GM19468 (cell line): ENCODE measurements at regions not wholly inside any gene's neighbourhood (a gene's known extent, or its start where the extent isn't known, plus 50 kb on each side); places are given as distances from the start of the nearest gene placed in this dataset.

Experiments
- ATAC-seq: cut with Tn5 transposase; IDR thresholded peaks from one replicate; pipeline ENCODE4 v1.9.1; 2021; ENCODE audit warnings: mild to moderate bottlenecking, moderate library complexity, moderate number of reproducible peaks; ENCODE audit not compliant: unreplicated experiment; ENCODE audit errors: extremely low read depth

DNA sequence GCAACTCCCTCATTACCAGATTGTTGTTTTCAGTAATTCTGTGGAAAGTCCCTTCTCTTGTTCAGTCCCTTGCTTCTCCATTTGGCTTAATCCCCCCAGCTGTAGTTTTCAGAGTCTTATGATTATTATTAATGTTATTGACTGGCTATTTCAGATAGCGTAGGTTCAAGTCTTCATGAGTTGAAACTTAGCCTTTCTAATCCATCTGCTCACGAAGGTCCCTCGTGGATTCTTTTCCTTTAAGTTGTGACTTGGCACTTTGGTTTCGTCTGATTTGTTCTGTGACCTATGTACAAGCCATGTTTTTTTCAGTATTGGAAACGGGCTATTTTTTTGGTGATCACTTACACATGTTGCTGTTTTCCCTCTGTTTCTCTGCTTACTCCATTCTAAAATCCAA, 260.3 kb downstream of the TMEM167A start:
- ATAC-seq: no peak

DNA sequence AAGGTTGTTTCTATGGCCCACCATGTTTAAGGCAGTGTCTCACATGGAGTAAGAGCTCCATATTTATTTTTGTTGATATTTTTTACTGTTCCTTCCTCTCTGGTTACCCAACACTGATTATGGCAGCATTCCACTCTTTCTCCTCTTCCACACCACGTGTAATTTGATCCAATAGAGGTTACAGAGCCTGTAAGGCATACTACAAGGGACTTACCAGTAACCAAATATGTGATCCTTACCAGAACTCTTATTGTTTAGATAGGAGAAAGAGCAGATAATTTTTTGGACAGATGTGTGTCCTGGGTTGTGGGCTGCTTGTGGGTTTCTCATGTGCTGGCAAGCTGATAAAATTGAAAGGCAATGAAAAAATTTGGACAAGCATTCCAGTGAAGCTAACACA, 261.3 kb downstream of the TMEM167A start:
- no peak for ATAC-seq

DNA sequence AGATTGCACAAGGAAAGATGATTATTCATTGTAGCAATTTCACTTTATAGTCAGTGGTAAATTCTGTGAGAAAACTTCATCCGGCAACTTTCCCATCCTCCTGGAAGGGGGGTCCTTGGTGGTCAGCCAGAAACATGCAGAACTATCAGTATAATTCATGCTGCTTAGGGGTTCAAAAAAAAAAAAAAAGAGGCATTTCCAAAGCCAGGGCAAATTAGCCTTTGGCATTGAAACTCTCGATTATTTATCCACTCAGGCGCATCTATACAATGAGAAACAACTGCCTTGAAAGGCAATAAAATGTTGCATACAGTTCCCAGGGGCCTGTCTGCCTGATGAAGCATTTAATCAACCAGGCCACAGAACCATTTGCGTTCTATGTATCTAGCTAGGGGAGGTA, 263.3 kb downstream of the TMEM167A start:
- ATAC-seq: no peak

DNA sequence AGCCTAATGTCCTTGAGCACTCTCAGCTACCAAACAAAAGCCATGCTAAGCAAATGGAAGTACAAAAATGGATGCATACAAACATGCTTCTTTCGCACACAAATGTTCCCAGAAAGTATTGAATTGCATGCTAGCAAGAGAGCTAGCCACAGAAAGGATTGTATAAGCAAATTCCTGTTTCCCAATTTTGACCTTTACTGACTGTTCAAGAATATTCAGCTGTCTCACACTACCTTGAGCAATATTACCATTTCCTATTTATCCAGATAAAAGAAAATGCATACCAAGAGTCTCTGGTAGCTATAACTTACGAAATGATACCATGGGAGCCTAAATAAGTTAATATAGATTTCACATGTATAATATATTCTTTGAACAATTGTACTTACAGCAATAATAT, 264.6 kb downstream of the TMEM167A start:
- no peak for ATAC-seq

DNA sequence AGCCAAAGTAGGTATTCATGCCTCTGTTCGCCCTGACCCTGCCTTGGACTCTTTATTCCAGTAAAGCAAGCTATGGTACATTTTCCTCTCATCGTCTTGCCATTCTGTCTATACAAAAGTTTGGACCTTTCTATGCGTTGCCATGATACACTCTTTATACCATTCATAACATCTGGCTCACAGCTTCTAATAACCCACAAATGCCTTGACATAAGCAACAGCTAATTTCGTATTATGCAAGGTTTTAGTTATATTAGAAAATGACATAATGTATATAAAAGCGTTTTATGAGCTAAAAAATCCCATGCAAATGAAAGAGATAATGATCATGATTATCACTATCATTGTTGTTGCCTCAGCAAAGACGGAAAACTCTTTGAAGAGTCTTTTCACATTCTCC, 265.7 kb downstream of the TMEM167A start:
- ATAC-seq: no peak

DNA sequence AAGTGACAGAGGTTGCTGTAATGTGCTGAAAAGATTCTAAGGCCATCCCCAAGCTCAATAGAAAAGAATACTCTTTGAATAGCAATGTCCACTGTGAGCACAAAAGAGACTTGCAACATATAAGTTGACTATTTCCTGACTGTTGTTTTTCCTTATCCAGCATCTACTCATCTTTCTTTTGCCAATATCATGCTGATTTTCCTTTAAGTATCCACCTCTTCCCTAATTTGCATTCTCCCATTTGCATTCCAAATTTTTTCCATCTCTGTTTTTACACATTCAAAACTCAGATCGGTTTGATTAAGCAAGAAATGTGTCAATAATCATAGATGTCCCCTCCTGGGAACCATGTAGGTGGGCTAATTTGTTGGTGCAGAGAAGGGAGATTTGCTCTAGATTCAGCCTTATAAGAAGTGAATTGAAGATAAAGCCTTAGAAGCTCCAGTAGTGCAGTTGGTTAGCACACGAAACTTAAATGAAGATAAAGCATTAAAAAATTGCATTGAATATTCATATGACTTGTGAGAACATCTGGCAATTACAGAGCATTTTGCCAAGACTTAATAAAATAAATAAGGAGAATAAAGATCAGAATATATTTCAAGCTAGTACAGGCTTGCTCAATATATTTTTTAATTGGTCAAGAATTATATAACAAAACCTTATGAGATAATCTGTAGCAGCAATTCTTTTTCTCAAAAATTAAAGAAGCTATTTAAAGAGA, 267.6 kb downstream of the TMEM167A start:
- ATAC-seq: no peak

DNA sequence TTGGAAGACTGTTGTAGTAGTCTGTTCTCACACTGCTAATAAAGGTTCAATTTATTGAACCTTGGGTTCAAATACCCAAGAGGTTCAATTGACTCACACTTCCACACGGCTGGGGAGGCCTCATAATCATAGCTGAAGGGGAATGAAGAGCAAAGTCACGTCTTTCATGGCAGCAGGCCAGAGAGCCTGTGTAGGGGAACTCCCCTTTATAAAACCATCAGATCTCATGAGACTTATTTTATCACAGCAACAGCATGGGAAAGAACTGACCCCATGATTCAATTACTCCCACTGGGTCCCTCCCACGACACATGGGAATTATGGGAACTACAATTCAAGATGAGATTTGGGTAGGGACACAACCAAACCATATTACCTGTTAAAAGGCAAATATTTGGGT, 268.2 kb downstream of the TMEM167A start:
- ATAC-seq: no peak

DNA sequence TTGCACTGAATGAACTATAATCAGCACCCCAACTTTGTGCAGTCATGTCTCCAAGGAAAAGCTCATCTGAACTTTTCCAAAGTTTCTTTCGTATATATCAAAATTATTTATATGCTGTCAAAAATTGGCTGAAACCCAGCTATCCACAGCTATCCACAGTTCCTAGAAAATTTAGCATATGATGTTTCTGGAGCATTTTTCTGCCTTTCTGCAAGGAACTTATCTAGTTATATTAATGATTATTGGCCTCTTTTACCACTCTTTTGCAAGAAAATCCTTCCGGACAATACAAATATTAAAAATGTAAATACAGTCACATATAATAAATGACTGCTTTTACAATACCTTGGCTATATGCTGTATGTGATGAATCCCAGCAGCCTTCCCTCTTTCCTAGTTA, 270.2 kb downstream of the TMEM167A start:
- no peak for ATAC-seq

DNA sequence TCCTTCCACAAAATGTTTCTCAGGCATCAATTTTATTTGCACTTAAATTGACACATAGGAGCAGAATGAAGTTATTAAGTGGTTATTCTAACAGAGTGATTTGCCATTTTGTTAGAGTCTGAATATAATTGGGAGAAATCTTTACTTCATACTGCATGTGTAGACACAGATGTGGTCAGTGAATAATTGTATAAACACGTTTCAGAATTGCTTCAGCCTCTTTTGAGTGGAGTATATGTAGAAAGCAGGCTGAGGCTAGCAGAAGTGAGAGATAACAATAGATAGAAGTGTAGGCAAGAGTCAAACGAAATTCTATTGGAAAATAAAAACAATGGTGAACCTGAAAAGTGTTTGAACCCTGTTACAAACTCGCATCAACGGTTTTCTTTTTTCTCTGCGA, 270.7 kb downstream of the TMEM167A start:
- ATAC-seq: no peak

DNA sequence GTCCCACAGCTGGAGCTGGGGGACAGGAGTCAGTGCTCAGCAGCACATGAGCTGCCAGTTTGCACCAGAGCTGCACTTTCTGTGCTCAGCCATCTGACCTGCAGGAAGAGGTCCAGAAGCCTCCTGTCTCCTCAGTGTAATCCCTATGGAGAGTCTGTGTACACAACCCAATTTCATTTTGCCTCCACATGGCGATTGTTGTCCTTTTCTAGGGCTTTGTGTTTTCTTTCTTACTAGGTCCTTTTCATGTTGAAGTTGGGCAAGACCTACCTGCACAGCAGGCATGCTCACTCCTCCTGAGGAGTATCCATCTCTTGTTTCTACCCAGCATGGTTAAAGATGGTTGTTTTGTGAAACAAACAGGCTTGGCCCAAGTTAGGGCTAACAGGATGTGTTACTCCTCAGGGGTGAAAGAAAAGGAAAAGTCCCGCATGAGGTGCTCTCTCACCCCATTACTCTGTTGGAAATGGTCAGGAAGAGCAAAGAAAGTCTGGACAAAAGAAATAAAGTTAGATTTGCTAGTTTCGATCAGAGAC, 273.0 kb downstream of the TMEM167A start:
- ATAC-seq: no peak

DNA sequence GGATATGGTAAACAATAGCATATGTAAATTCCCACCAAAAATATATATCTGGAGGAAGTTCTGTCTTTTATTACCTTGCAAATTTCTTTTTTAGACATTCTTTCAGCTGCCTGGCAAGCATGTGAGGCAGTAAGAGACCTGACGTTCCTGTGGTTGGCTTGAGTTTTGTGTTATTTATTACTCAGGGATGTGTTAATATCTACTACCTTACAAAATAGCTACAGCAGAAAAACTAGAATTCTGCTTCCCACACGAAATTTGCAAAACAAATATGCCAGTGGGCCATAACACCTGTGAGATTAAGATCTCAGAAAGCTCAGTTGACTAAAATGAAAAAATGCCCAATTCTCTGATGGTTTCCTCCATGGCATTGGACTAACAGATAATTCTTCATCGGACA, 274.2 kb downstream of the TMEM167A start:
- peak; percentile 48 for ATAC-seq

DNA sequence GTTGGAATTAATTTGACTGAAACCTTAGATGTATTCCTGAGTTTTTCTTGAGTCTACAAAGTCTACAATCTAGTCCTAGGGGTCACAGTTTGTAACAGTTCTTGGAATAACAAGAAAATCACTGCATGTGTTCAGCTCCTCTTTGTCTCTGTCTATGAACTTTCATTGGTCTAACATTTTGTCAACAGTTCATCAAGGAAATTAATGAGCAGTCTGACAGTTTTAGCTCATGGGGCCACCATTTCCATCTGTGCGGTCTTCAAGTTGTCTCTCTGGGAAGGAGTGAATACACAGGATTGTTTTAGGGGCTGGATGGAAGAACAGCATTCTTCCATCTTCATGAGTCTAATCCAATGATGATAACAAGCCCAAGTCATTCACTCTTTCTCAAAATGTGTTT, 276.4 kb downstream of the TMEM167A start:
- no peak for ATAC-seq

DNA sequence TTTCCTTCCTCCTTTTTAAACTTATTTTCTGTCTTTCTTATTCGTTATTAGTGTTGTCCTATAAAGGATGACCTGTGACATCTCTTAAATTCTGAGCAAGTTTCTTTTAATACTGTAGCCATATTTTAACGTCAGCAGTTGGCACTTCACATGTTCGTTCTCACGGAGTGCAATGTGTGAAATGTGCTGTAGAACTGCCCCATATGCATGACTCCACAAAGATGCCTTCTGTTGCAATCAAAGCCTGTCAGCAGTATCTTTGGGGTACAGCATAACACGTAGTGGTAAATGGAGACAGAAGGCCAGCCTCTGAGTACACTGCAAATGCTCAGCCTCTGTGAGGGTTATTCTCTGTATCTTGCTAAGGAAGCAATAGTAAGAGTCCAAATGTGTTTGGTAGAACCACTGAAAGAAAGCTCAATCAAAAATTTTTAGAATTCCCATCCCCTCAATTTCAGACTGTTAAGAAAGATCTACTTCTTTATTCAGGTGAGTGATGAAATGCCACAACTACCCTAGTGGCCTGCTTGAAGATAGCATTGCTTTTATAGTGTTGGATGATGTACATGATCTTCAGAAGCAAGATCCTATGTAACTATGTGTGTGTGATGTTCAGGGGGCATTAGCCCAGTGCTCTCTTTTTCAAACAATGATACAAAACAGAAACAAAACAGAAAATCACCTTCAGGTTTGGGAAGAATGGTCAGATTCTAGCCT, 277.7 kb downstream of the TMEM167A start:
- ATAC-seq: no peak

DNA sequence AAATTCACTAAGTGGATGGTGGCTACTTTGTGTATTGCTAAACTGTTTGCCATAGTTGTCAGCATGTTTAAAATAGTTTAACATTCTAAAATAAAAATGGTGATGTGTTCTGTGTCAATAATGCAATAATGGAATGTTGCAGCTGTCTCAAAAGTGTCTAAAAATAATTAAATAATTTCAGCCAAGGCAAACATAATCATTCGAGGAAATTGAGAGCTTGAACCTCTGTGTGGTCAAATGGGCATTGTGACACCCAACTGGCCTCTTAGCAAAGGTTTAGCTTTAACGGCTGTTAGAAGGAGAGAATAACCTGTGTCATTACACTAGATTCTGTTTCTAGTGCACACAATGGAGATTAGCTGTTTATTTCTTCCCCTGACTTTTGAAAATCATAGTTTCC, 278.5 kb downstream of the TMEM167A start:
- ATAC-seq: no peak

DNA sequence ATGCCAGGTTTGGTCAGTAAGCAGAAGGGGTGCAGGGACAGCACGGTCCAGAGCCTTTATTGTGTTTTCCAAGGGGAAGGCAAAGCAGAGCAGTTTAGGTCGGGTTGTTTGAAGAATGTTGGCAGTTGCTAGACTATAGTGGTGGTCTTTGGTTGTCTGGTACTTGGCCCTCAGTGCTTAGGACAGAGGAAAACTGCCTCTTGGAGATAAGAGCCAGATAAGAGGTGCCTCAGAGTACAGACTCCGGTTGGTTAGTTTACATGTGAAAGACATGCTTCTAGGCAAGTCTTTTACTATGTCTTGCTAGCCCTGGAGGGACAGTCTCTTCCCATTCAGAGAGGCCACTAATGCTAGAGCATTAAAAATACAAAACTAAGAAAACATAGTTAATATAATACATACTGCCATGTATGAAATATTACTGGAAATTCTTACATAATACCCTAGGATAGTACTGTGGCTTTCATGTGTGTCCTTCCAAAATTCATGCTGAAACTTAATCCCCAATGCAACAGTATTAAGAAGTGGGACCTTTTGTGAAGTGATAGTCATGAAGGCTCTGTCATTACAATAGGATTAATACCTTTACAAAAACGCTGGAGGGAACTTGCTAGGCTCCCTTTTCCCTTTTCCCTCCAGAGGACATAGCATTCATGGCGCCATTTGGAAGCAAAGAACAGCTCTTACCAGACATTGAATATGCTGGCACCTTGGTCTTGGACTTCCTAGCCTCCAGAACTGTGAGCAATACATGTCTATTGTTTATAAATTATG, 280.4 kb downstream of the TMEM167A start:
- ATAC-seq: no peak

DNA sequence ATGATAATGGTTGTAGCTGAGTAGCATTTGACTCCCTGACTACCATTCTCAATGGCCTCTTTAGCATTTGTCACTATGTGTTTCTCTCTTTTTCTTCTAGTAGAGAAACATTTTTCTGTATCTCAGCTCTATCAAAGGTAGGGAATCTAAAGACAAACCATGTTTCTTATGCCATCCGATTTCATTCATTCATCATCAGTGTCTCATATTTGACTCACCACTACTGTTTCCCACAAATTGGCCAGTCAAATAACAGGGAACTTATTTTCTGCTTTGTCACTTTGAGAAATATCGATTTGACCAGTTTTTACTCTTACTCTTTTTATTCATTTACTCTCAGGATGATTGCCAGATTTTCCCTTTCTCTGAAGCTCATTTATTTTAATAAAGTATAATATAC, 282.3 kb downstream of the TMEM167A start:
- ATAC-seq: no peak

DNA sequence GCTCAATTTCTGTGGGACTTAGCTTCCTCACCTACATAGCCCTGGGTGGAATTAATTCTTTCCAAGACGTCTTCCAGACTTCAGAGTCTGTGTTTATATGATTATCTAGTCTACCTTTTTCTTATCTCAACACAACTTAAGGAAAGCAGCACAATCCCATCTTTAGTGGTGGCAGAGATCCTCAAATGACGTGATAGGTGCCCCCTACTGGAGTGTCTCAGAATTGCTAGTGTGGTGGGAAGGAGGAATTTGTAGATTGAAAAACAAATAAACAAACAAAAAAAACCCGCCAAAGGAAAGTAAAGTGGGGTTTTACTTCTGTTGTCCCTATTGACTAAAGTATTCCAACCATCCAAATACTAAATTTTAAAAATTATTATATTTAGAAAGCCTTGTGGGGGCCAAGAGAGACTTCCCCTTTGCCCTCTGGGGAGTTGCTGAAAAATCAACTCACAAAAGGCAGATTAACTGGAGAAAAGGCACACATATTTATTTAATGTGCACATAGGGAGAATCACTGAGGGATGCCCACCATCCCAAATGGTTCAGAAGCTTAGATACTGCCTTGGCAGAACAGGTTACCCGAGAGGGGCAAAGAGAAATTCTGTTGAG, 283.3 kb downstream of the TMEM167A start:
- ATAC-seq: no peak

DNA sequence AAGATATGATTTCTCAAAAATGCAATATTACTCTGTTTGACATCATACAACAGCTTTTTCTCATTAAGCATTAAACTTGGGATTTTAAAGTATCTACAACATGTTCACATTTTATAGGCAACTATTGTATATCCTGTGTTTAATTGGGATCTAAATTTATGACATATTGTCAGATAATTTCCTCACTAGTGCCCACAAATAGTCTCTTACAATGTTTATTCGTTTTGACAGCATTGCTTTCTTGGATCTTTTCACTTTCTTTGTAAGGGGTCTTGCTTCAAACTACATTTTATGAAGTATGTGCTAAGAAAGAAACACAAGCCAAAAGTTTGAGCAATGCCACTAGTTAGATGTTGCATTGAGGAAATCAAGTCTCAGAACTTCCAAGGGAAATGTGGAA, 285.1 kb downstream of the TMEM167A start:
- no peak for ATAC-seq

DNA sequence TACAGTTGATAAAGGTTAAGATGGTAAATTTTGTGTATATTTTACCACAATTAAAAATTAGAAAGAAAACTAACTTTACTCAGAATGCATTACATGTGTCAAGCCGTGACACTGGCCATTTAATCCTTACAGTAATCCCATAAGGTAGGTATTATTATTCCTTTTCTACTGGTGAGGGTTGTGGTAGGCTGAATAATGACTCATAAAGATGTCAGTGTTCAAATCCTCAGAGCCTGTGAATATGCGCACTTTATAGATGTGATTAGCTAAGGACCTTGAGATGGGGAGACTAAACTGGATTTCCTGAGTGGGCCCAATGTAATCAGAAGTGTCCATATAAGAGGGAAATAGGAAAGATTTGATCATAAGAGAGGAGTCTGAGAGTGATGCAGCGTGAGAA, 288.1 kb downstream of the TMEM167A start:
- ATAC-seq: no peak

DNA sequence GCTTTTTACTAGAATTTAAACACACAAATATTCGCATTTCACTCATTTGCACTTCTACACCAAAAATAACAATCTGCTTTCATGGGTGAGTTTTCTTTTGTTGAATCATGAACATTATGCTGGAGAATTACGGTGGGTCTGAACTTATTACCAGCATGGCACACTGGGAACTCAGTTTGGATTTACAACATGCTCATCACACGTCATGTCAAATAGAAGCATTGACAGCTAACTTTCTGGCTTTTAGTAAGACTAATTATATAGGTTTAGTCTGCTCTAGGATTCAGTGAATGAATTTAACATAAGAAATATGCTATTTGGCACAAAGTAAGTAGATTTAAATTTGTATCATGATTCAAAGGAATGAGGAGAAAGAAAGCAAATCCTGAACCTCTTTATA, 290.4 kb downstream of the TMEM167A start:
- ATAC-seq: no peak
